ENCODE measurements at regions not wholly inside any gene's neighbourhood (a gene's known extent, or its start where the extent isn't known, plus 50 kb on each side); places are given as distances from the start of the nearest gene placed in this dataset.

DNA sequence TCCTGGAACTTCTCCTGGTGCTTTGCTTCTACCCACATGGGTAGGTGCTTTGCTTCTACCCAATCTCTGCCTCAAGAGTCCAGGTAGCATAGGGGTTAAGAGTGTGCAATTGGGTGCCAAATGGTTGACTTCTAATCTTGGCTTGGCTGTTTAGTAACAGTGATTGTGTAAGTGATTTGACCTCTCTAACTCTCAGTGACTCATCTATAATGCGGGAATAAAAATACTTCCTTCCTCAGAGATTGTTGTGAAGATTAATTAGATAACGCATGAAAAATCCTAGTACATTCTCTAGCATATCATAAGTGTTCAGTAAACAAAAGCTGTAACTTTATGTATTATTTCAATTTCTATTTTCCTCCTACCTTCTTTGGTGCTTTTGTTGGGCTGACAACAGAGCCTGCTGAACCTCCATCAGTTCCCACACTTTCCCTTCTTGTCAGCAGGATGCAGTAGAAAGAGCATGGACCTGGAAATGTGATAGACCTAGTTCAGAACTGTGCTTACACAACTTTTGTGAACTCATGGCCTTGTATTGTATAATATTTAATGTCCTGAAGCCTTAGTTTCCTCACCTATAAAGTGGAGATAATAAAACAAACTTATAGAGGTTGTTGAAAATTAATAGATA is 72.9 kb upstream of the SMIM36 start:
- TF ChIP-seq POLR2A (IDR thresholded peaks at IDR 0.05) = no peak
- TF ChIP-seq, protein P1, sequence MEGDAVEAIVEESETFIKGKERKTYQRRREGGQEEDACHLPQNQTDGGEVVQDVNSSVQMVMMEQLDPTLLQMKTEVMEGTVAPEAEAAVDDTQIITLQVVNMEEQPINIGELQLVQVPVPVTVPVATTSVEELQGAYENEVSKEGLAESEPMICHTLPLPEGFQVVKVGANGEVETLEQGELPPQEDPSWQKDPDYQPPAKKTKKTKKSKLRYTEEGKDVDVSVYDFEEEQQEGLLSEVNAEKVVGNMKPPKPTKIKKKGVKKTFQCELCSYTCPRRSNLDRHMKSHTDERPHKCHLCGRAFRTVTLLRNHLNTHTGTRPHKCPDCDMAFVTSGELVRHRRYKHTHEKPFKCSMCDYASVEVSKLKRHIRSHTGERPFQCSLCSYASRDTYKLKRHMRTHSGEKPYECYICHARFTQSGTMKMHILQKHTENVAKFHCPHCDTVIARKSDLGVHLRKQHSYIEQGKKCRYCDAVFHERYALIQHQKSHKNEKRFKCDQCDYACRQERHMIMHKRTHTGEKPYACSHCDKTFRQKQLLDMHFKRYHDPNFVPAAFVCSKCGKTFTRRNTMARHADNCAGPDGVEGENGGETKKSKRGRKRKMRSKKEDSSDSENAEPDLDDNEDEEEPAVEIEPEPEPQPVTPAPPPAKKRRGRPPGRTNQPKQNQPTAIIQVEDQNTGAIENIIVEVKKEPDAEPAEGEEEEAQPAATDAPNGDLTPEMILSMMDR (IDR thresholded peaks at IDR 0.05) = no peak

All from breast epithelium (tissue), 3 donors.